Activated T-cell treated with anti-CD3 and anti-CD28 coated beads, Interleukin-2, amount 50 U/mL, for 48 hours (primary cell): ENCODE measurements at regions not wholly inside any gene's neighbourhood (a gene's known extent, or its start where the extent isn't known, plus 50 kb on each side); places are given as distances from the start of the nearest gene placed in this dataset.

Experiments
- DNase-seq, 2 experiments: peaks; one replicate each; pipeline ENCODE4 v3.0.0-alpha.2; 2020

DNA sequence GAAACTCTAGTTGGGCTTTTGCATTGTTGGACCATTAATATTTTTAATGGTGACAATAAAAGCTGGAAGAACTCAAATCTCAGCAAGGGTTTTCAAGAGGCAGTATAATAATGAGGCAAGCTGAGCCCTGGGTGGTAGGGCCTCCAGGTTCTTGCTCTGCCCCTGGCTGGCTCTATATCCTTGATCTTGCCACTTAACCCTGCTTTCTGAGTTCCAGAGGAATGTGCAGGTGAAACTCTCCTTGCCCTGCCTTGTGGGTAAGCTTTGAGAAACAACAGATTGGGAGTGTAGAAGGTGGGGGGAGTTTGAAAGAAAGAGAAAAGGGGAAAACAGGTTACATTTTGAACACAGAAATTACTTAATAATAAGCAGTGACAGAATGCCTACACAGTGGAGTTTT lies 103.3 kb upstream of the MAP4K3 start:
- DNase-seq, result no peak

DNA sequence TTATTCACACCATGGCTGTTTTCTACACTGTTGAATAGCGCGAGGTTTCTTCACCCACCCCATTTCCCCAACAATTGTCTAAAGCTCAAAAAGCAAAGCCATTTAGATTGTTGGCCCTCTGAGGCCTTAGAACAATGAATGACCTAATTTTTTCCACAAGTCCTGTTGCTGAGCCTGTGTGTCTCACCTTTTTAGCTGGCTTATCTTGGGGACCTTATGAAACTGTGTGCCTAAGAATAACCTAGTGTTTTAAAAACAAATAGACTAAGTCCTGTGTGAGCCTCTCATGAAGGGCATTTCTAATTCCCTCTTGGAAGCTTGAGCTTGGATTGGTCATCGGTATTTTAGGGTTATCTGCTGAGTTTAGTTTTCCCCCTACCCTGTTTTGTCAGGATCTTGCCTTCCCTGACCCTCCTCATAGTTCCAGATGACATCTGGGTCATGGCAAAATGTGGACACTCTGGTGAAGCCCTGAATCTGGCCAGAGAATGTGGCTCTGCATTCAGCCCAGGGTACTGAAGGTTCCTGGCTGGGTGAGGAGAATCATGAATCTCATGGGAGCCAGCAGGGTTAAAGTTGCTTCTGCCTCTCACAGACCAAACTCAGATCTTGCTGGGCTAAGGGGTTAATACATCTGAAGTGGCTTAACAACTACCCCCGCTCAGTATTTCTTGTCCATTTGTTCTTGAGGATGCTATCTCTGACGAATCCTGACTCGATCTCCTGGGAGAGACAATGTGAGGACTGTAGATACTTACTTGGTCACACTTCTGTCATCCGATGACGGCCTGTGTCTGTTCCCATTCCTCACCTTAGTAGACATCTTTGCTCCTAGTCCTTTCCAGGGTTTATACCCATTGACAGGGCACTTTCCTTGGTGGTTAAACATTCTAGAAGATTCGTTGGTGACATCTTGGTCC lies 104.2 kb upstream of the MAP4K3 start:
- no peak for DNase-seq

- no peak for DNase-seq
Observed at GRCh38 chr2:39542523-39542922, 105.4 kb upstream of the MAP4K3 start.

DNA sequence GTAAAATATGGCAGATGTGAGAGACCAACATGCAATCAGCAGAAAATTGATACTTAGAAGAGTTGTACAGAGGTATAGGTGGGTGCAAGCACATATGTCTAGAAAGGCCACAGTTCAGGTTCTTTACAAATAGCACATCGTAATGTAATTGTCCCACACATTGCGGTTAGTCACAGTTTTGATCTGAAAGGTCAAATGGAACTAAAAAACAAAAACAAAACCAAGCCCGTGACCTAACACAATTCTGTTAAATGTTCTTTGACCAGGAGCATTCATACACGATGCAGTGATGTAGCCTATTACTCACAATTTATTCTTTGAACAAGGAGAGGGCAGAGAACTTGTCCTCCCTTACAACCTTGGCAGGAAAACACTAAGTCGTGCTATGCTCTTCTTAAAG lies 108.9 kb upstream of the MAP4K3 start:
- DNase-seq, result no peak

- no peak for DNase-seq
Observed at GRCh38 chr2:39546409-39546808, 109.3 kb upstream of the MAP4K3 start.

DNA sequence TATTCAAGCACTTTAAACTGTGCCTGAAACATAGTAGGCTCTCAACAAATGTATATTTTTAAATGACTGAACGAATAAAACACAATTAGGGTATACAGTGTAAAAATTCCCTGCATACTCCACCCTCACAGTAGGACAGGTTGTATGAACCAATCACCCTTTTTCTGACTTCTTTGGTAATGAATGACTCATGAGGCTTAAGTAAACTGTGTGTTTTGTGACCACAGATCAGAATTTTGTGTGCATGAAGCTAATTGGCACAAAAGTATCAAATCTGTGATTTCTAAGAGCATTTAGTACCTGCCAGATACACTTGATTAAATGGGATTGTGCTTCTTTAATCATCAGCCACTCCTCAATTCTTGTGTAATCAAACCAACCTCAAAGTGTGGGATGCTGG lies 109.9 kb upstream of the MAP4K3 start:
- DNase-seq, result no peak

DNA sequence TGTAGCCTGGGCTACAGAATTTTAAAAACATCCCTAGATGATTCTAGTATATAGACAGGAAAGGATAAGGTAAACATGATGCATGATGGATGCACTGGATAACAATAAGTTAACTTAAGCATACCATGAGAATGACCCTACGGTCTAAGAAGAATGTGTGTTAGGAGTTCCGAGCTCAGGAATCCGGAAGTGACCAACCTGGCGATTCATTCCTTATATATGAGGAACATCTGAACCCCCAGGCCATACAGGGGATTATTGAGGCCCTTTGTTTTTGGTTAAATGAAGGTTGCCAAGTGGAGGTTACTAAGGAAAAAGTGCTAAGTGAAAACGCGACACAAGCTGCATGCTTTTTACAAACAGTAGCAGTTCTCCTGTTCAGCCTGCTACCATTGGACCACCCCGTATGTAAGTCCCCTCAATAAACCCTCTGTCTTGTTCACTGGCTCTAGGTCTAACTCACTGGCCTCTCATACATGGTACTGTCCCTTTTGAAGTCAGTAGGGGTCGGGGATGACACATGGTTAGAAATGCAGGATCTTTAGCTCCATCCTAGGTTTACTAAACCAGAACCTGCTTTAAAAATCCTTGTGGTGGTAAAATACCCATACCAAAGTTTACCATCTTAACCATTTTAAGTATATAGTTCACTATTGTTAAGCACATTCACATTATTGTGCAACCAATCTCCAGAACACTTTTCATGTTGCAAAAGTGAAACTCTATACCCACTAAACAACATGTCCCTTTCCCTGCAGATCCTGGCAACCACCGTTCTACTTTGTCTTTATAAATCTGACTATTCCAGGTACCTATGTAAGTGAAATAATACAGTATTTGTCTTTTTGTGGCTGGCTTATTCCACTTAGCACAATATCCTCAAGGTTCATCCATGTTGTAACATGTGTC lies 111.0 kb upstream of the MAP4K3 start:
- DNase-seq, result no peak

- no peak for DNase-seq
Observed at GRCh38 chr2:39549000-39549399, 111.9 kb upstream of the MAP4K3 start.

DNA sequence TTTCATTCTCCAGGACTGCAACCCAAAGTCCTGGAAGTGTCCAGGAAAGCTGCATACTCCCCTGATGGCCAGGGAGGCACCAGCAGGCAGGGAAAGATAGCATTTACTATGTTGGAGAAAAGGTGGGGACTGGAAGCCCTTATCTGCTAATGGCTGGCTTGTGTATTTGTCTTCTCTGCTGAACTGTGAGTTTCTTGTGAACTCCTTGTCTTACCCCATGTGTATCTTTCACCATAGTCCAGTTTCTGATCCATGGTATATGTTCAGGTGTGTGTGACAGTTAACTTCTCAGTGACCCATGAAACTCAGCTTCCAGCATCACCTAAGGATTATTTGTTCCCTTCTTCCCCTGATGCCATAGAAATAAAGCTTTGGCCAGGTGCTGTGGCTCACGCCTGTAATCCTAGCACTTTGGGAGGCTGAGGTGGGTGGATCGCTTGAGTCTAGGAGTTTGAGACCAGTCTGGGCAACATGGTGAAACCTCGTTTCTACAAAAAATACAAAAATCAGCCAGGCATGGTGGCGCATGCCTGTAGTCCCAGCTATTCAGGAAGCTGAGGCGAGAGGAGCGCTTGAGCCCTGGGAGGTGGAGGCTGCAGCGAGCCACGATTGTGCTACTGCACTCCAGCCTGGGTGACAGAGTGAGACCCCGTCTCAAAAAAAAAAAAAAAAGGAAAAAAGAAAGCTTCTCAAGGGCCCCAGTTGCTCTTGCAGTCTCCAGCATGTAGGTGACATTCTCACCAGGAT lies 112.8 kb upstream of the MAP4K3 start:
- no peak for DNase-seq

DNA sequence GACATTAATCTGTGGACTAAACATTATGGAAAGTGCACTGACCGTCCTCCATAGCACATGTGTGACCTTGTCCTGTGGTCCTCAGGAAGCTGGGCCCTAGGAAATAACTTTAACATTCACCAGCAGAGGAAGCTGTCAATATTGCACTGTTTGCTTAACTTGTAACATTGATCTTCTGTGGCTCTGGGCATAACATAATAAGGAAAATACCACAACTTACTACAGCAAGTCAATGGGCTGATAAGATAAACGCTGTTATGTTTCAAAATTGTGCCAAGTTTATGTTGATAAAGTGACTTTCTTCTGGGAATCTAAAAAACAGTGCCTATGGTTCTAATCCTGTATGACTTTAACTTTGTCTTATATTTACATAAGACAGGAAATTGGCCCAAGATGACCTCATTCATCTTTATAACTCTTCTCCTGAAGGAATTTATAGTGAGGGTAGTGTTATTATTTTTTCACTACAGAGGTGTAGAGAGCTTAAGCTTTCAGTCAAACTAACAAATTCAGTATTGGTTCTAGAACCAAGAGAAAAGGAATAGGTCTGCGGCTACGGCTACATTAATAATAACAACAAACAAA lies 113.7 kb upstream of the MAP4K3 start:
- no peak for DNase-seq

- no peak for DNase-seq
Observed at GRCh38 chr2:39558906-39559305, 106.8 kb upstream of the TMEM178A start.

GRCh38 chr2:39563572-39563971 lies 102.1 kb upstream of the TMEM178A start:
- no peak for DNase-seq

- no peak for DNase-seq
Observed at GRCh38 chr2:39567507-39567906, 98.2 kb upstream of the TMEM178A start.

- no peak for DNase-seq
Observed at GRCh38 chr2:39568116-39568515, 97.6 kb upstream of the TMEM178A start.

- DNase-seq, result no peak
Observed at GRCh38 chr2:39568561-39569006, 97.1 kb upstream of the TMEM178A start.

DNA sequence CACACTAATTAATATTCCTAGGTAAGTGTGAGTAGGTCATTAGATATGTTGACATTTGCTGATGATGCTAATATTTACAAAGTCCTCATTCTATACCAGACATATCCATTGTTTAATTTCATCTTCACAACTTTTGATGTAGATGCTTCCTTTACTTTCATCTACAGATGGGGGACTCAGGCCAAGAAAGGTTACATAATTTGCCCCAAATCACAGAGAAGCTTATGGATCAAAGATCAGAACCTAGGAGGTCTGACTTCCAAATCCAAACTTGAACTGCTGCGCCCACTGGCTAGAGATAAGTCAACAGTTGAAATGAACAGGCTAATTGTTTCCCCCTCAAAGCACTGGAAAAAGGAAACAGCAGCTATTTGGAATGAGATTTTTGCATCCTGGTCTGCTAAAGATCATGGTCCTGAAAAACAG lies 95.6 kb upstream of the TMEM178A start:
- no peak for DNase-seq

DNA sequence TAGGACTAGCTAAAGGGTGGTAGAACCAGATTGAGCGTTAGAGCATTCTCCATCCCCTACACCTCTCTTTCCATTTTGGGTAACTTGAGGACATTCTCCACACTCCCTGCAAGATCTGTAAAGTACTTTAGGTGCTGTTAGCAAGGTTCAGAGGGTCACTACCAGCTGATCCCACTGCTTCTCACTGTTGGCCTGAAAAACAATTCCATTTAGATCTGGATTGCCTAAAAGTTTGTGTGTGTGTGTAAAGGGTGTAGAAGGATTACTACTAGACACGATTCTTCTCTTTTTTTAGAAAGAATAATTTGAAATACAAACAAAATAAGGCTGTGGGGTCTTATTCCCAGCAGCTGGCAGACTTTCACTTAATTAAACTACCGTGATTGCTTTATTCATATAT lies 95.1 kb upstream of the TMEM178A start:
- no peak for DNase-seq

DNA sequence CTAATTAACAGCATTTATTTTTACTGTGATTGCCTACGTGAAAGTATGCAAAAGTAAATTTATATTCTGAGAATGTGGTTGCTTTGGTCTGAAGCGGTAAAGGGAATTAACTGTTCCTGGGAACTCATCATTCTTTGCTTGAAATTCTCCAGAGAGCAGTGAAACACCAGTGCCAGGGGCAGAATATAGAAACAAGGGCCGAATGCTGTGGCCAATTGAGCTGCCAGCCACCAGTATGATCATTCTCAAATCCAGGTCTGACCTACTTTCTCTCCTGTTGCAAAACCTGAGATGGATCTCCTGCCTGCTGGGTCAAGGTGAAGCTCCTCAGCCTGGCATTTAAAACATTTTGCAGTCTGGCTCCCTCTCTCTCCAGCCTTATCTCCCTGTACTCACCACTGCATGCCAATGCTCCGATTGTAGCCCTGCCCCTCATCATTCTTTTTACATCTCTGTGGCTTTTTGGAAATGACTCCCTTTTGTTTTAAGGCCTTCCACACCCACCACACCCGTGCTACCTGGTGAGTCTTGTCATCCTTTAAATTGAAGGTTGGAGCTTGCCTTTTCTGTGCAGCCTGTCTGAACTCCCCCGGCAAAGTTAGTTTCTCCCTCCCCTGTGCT lies 94.5 kb upstream of the TMEM178A start:
- DNase-seq, result no peak

GRCh38 chr2:39573276-39573675 lies 92.4 kb upstream of the TMEM178A start:
- DNase-seq, result no peak

- DNase-seq, result no peak
Observed at GRCh38 chr2:39581866-39582265, 83.9 kb upstream of the TMEM178A start.

- DNase-seq, result no peak
Observed at GRCh38 chr2:39583213-39583612, 82.5 kb upstream of the TMEM178A start.

DNA sequence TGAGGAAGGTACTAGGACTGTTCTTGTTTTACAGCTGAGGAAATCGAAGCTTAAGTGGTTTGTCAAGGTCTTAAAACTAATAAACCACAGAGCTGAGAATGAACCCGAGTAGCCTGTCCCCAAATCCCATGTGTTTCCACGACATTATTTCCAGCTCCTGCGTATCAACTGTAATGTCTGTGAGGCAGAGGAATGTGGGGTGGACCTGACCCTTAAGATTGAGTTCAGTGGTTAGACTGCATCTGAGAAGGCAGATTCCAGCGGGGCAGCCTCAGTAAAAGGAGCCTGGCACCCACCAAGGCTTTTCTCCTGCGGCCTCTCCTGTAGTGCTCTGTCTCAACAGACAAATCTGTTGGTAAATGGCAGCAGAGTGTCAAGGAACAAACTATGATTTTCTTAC lies 81.9 kb upstream of the TMEM178A start:
- DNase-seq, result no peak
